ENCODE measurements at regions not wholly inside any gene's neighbourhood (a gene's known extent, or its start where the extent isn't known, plus 50 kb on each side); places are given as distances from the start of the nearest gene placed in this dataset.

DNA sequence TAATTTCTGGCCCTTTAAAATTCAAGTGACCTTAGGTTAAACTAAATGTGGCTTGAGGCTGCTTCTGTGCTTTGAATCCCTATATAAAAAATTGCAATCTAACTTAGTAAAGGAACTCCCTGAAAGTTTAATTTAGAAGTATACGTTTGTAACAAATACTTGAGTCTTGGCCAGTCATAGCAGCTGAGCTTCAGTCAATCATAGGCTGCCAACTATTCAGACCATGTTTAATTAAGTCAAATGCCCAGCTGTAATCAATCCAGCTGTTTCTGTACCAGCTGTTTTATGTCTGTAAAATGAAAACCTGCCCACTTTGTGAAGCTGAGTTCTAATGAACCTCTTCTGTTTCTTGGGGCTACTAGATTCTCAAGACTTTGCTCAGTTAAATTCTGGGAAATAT is 760.1 kb downstream of the MAT2B start:
- no peaks in the 10 kb centered on the region for H3K27me3 ChIP-seq (ENCODE audit: control insufficient read depth in 2 of 2, insufficient read depth in 2 of 2, low read length in 2 of 2)
- no peak for DNase-seq (ENCODE audit: low read depth, low spot score)
- no peak overlapping the region for H3K9ac ChIP-seq (replicated peaks; ENCODE audit: extremely low read depth, insufficient read depth, low read length)
- H3K27ac ChIP-seq (ENCODE audit: insufficient read depth, low read depth, low read length), result no peak overlapping the region
- FAIRE-seq, result no peak
- H3K4me2 ChIP-seq (ENCODE audit: insufficient read depth, low read length), result no peak overlapping the region
- H3K4me3 ChIP-seq (replicated peaks in 1 of 3; ENCODE audit: insufficient read depth in 1 of 3, low read depth in 1 of 3, low read length in 3 of 3), result no peak overlapping the region
- H3K9me3 ChIP-seq (replicated peaks; ENCODE audit: control insufficient read depth, insufficient read depth, low read length), result no peaks in the 10 kb centered on the region
- POLR2A ChIA-PET, result no interaction called here
- no peak overlapping the region for H2AFZ ChIP-seq (ENCODE audit: low read depth, low read length)
- H3K79me2 ChIP-seq (ENCODE audit: control insufficient read depth, insufficient read depth, low read length), result no peaks in the 10 kb centered on the region
- H3K9me1 ChIP-seq (replicated peaks; ENCODE audit: control insufficient read depth, extremely low read depth, insufficient read depth, low read length), result no peaks in the 10 kb centered on the region
- dilution Hi-C loops (cut with MboI; ENCODE audit: extremely low pct_ligation_motif_present, low sequenced_read_pairs), result no loop called here
- H3K36me3 ChIP-seq (ENCODE audit: control insufficient read depth in 2 of 2, extremely low read depth in 1 of 2, insufficient read depth in 2 of 2, low read length in 2 of 2), result no peaks in the 10 kb centered on the region
- intact Hi-C loops (cut with micrococcal nuclease), result no loop called here
- BruUV-seq (replicated peaks), result no TSS peak
- CTCF ChIA-PET, result no interaction called here
- TF ChIP-seq JUN (IDR thresholded peaks at IDR 0.05; ENCODE audit: borderline replicate concordance, insufficient read depth, insufficient read length, low read depth) (no peak), CTCF (IDR thresholded peaks at IDR 0.05; ENCODE audit: extremely low read depth in 1 of 2, insufficient read depth in 1 of 2, low read depth in 1 of 2, low read length in 2 of 2) (no peak), POLR2AphosphoS5 (IDR thresholded peaks at IDR 0.05; ENCODE audit: insufficient read depth, low read depth, low read length) (no peak), EZH2 (IDR thresholded peaks at IDR 0.05; ENCODE audit: borderline replicate concordance, low read depth, low read length, severe bottlenecking) (no peak), POLR2A (IDR thresholded peaks at IDR 0.05; ENCODE audit: low read depth, low read length) (no peak), MAX (IDR thresholded peaks at IDR 0.05; ENCODE audit: insufficient read depth, insufficient read length) (no peak), FOS (IDR thresholded peaks at IDR 0.05; ENCODE audit: borderline replicate concordance, insufficient read depth, low read length) (no peak), MYC (IDR thresholded peaks at IDR 0.05; ENCODE audit: low read depth, low read length) (no peak), GATA2 (IDR thresholded peaks at IDR 0.05; ENCODE audit: insufficient read depth, insufficient read length, low read depth, low read length) (no peak)
- H4K20me1 ChIP-seq (replicated peaks; ENCODE audit: control insufficient read depth, extremely low read depth, insufficient read depth, low read length), result no peaks in the 10 kb centered on the region
- H3K4me1 ChIP-seq (ENCODE audit: control insufficient read depth, extremely low read depth, insufficient read depth, low read length), result no peaks in the 10 kb centered on the region

Measured in endothelial cell of umbilical vein (primary cell).